ENCODE measurements at regions not wholly inside any gene's neighbourhood (a gene's known extent, or its start where the extent isn't known, plus 50 kb on each side); places are given as distances from the start of the nearest gene placed in this dataset.
"Not testable (repeated sequence)": the region's sequence is repeated elsewhere in the genome, so short reads cannot be mapped to it uniquely, and the experiment has no call there.

DNA sequence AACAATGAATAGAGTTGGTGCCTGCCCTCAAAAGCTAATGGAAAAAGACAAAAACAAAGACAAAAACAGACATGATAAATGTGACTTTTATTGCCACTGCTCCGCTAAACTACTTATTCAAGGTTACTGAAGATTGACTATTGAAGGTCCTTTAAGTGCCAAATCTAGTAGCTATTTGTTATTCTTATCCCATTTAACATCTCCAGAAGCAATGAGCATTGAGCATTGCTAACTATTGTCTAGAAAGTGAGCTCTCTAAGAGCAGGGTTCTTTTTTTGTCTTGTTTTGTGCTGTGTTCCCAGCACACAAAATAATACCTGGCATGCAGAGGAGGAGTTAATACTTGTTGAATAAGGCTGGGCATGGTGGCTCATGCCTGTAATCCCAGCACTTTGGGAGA is 95.4 kb upstream of the SFRP2 start:
- DNase-seq (ENCODE audit: low read depth): no peak
- no peak overlapping the region for H3K4me3 ChIP-seq (ENCODE audit: low read depth, low read length)
- TF ChIP-seq, protein P1, sequence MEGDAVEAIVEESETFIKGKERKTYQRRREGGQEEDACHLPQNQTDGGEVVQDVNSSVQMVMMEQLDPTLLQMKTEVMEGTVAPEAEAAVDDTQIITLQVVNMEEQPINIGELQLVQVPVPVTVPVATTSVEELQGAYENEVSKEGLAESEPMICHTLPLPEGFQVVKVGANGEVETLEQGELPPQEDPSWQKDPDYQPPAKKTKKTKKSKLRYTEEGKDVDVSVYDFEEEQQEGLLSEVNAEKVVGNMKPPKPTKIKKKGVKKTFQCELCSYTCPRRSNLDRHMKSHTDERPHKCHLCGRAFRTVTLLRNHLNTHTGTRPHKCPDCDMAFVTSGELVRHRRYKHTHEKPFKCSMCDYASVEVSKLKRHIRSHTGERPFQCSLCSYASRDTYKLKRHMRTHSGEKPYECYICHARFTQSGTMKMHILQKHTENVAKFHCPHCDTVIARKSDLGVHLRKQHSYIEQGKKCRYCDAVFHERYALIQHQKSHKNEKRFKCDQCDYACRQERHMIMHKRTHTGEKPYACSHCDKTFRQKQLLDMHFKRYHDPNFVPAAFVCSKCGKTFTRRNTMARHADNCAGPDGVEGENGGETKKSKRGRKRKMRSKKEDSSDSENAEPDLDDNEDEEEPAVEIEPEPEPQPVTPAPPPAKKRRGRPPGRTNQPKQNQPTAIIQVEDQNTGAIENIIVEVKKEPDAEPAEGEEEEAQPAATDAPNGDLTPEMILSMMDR (conservative IDR thresholded peaks at IDR 0.05; ENCODE audit: low read depth, low read length): no peak

DNA sequence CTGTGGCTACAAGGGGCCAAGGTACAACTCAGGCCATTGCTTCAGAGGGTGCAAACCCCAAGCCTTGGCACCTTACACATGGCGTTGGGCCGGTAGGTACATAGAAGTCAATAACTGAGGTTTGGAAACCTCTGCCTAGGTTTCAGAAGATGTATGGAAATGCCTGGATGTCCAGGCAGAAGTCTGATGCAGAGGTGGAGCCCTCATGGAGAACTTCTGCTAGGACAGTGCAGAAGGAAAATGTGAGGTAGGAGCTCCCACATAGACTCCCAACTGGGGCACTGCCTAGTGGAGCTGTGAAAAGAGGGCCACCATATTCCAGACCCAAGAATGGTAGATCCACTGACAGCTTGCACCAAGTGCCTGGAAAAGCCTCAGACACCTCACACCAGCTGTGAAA is 92.1 kb upstream of the SFRP2 start:
- no peak overlapping the region for H3K4me3 ChIP-seq (ENCODE audit: low read depth, low read length)
- DNase-seq (ENCODE audit: low read depth): no peak
- TF ChIP-seq, protein P1 (conservative IDR thresholded peaks at IDR 0.05; ENCODE audit: low read depth, low read length): no peak

DNA sequence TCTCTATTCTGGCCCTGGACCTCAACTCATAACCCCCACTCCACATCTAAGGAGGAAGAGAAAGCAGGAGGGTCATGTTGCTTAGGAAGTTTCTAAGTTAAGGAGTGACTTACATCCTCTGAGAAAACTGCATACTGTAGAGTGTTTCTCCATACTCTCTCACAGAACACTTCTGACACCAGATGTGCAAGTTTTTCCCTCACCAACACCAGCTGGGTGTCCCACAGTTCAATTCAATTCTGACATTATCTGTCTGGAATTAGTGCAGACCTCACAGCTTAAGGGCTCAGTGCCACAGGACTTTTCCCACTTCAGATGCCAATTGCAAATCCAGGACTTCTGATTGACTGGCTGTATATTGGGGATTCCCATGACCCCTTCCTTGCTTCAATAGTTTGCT is 89.0 kb upstream of the SFRP2 start:
- no peak overlapping the region for H3K4me3 ChIP-seq (ENCODE audit: low read depth, low read length)
- TF ChIP-seq, protein P1 (conservative IDR thresholded peaks at IDR 0.05; ENCODE audit: low read depth, low read length): no peak
- no peak for DNase-seq (ENCODE audit: low read depth)

DNA sequence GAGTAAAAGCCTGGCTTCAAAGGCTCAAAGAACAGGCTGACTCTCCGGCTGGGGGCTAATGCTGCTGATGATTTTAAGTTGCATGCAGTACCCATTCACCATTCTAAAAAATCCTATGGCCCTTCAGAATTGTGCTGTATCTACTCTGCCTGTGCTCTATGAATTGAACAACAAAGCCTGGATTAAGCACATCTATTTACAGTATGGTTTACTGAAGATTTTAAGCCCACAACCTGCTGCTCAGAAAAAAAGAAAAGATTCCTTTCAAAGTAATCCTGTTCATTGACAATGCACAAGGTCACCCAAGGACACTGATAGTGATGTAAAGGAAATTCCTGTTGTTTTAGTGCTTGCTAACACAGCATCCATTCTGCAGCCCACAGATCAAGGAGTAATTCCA is 84.9 kb upstream of the SFRP2 start:
- no peak overlapping the region for H3K4me3 ChIP-seq (ENCODE audit: low read depth, low read length)
- TF ChIP-seq, protein P1 (conservative IDR thresholded peaks at IDR 0.05; ENCODE audit: low read depth, low read length): no peak
- no peak for DNase-seq (ENCODE audit: low read depth)

- not testable (repeated sequence) for DNase-seq (ENCODE audit: low read depth); H3K4me3 ChIP-seq (ENCODE audit: low read depth, low read length)
Measured at GRCh38 chr4:153866766-153867165, 77.9 kb upstream of the SFRP2 start.

- no peak overlapping the region for H3K4me3 ChIP-seq (ENCODE audit: low read depth, low read length)
- no peak for DNase-seq (ENCODE audit: low read depth)
- TF ChIP-seq, protein P1 (conservative IDR thresholded peaks at IDR 0.05; ENCODE audit: low read depth, low read length): no peak
Measured at GRCh38 chr4:153852501-153852900, 63.6 kb upstream of the SFRP2 start.

DNA sequence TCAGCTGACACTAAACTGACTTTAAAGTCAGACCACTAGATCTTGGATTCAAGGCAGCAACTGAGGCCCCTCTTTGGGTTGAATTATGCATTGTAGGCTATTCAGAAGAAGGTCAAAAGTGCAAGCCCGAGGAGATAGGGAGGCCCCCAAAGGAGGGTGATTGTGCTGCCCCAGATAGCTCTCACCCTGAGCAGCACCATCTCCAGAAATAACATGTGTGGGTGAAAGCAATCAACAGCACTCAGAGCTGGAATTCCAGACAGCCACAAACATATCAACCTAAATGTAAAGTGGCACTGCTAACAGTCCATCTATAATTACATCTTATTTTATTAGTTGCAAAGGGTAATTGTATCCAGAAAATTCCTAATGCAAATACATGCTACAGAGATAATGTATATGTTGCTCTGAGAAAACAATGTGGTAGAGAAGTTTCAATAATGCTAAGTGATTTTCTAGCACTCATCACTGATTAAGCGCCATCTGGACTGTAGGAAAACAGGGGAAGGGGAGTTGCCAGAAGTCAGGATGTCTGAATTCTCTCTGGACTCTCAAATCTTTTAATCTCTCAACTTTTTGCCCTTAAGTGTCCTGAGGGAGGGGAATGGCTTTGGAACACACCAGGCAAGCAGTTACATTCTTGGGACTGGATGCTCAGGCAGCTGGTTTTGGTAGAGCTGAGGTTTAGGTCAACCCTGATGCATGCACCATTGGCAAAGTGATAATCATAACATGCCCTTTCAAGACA is 61.8 kb upstream of the SFRP2 start:
- no peak for DNase-seq (ENCODE audit: low read depth)
- no peak overlapping the region for H3K4me3 ChIP-seq (ENCODE audit: low read depth, low read length)
- TF ChIP-seq, protein P1 (conservative IDR thresholded peaks at IDR 0.05; ENCODE audit: low read depth, low read length): no peak

Data from choroid plexus epithelial cell (primary cell).